ENCODE measurements at regions not wholly inside any gene's neighbourhood (a gene's known extent, or its start where the extent isn't known, plus 50 kb on each side); places are given as distances from the start of the nearest gene placed in this dataset.

GRCh38 chr5:5838493-5838892, 416.0 kb downstream of the ICE1 start:
- TF ChIP-seq POLR2A (IDR thresholded peaks at IDR 0.05; ENCODE audit: low read length) (no peak), GATA1 (IDR thresholded peaks at IDR 0.05; ENCODE audit: low read depth, low read length) (no peak)

Measured in erythroblast (primary cell).